OCI-LY1 (cell line): ENCODE measurements at regions not wholly inside any gene's neighbourhood (a gene's known extent, or its start where the extent isn't known, plus 50 kb on each side); places are given as distances from the start of the nearest gene placed in this dataset.
"Not testable (repeated sequence)": the region's sequence is repeated elsewhere in the genome, so short reads cannot be mapped to it uniquely, and the experiment has no call there.

Source experiments
- H2AFZ ChIP-seq: fragments of 200-600 bp; sonication (generic), shearing (Covaris generic); 2 replicates; pipeline ENCODE4 v1.6.0; 2014; ENCODE audit warnings: antibody characterized with exemption, mild to moderate bottlenecking, low read length
- H3F3A ChIP-seq: fragments of 200-600 bp; sonication (generic), shearing (Covaris generic); 2 replicates; pipeline ENCODE4 v1.6.0; 2014; ENCODE audit warnings: mild to moderate bottlenecking, antibody characterized with exemption, low read length, moderate library complexity; ENCODE audit not compliant: insufficient read depth
- H3K27ac ChIP-seq: fragments of 200-600 bp; sonication (generic); 2 replicates; pipeline ENCODE4 v1.5.1; 2014; ENCODE audit warnings: low read length, mixed run types, mild to moderate bottlenecking, low read depth; ENCODE audit not compliant: poor library complexity, severe bottlenecking
- H3K27me3 ChIP-seq: fragments of 200-600 bp; sonication (generic); 2 replicates; pipeline ENCODE4 v1.6.0; 2014; ENCODE audit warnings: antibody characterized with exemption, mild to moderate bottlenecking, low read length, moderate library complexity; ENCODE audit not compliant: insufficient read depth
- H3K36me3 ChIP-seq: fragments of 200-600 bp; sonication (generic); 2 replicates; pipeline ENCODE4 v1.6.1; 2014; ENCODE audit warnings: mild to moderate bottlenecking, antibody characterized with exemption, low read length, moderate library complexity, mixed read lengths; ENCODE audit not compliant: insufficient read depth
- H3K4me1 ChIP-seq: fragments of 200-600 bp; sonication (generic); 2 replicates; pipeline ENCODE4 v1.5.1; 2014; ENCODE audit warnings: mild to moderate bottlenecking, low read length, moderate library complexity; ENCODE audit not compliant: insufficient read depth, severe bottlenecking
- H3K4me2 ChIP-seq: fragments of 200-600 bp; sonication (generic), shearing (Covaris generic); 2 replicates; pipeline ENCODE4 v1.6.1; 2014; ENCODE audit warnings: low read length
- H3K4me3 ChIP-seq: fragments of 200-600 bp; sonication (generic); 2 replicates; pipeline ENCODE4 v1.5.1; 2014; ENCODE audit warnings: low read length, low read depth, mild to moderate bottlenecking, mixed read lengths; ENCODE audit not compliant: poor library complexity, severe bottlenecking
- H3K79me2 ChIP-seq: fragments of 200-600 bp; shearing (Covaris generic); 2 replicates; pipeline ENCODE4 v1.6.1; 2016; ENCODE audit warnings: mixed run types, low read length, mixed read lengths; ENCODE audit not compliant: insufficient read depth
- H3K9ac ChIP-seq: fragments of 200-600 bp; sonication (generic), shearing (Covaris generic); 2 replicates; pipeline ENCODE4 v1.6.1; 2014; ENCODE audit warnings: mild to moderate bottlenecking, low read length, mixed read lengths
- H3K9me2 ChIP-seq: fragments of 200-600 bp; sonication (generic), shearing (Covaris generic); 2 replicates; pipeline ENCODE4 v1.6.1; 2014; ENCODE audit warnings: low read depth, mild to moderate bottlenecking, low read length, mixed read lengths
- H3K9me3 ChIP-seq: fragments of 200-600 bp; shearing (Covaris generic); 2 replicates; pipeline ENCODE4 v1.6.1; 2014; ENCODE audit warnings: low read length, mixed read lengths
- H4K20me1 ChIP-seq: fragments of 200-600 bp; sonication (generic), shearing (Covaris generic); 2 replicates; pipeline ENCODE4 v1.6.0; 2016; ENCODE audit warnings: mild to moderate bottlenecking, low read length; ENCODE audit not compliant: insufficient read depth
- CTCF ChIP-seq: fragments of 200-600 bp; sonication (generic), shearing (Covaris generic); IDR thresholded peaks from 2 replicates; pipeline ENCODE4 v1.5.1; 2017; ENCODE audit warnings: mild to moderate bottlenecking, antibody characterized with exemption, low read length, moderate library complexity, mixed read lengths
- EZH2 ChIP-seq: fragments of 200-600 bp; sonication (generic), shearing (Covaris generic); IDR thresholded peaks from 2 replicates; pipeline ENCODE4 v1.8.0; 2017; ENCODE audit warnings: borderline replicate concordance, mixed run types, mild to moderate bottlenecking, antibody characterized with exemption, low read length, moderate library complexity, mixed read lengths

DNA sequence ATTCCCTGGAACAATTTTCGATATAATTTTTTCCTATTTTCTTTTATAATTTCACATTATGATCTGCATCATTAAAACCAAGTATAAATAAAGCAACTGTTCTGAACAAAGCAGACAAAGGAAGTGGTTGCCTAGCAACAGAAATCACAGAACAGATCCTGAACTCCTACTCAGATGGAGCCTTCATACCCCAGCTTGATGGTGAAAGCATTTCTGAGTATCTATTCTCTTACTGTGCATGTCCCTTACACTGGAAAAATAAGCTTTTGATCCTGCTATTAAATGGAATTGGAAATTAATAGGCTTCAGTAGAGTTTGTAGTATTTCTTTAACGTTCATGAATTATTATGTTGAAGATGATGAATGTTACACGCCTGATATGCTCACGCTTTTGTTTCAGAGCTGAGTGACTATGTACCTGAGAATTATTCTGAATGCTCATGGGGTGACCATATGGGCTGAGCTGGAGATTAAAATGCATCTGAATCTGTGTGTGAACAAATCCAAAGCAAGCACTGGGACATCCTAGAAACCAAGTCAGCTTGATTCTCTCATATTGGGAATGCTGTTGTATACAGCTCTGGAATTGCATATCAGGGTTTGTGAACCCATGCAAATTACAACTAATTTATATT, 254.0 kb downstream of the KCNJ3 start:
- Histone ChIP-seq H3F3A (peaks cover 5% of the 10 kb centered on the region; the same call in 1 of the 2 replicates), H3K4me1 (peaks cover 22% of the 10 kb centered on the region)

DNA sequence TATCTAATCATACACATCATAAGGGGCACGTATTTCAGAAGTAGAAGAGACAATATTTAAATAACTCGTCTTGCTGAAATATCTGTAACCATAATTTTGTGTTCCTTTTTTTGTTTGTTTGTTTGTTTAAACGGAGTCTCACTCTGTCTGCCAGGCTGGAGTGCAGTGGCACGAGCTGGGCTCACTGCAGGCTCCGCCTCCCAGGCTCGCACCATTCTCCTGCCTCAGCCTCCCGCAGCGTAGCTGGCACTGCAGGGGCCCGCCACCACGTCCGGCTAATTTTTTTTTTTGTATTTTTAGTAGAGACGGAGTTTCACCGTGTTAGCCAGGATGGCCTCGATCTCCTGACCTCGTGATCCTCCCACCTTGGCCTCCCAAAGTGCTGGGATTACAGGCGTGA, 248.9 kb downstream of the KCNJ3 start:
- not testable (repeated sequence) for H3K4me3 ChIP-seq, H3K79me2 ChIP-seq, H3K4me2 ChIP-seq, H3K9ac ChIP-seq, H3K27ac ChIP-seq, H3K9me2 ChIP-seq, H4K20me1 ChIP-seq, H3K36me3 ChIP-seq, H3K9me3 ChIP-seq, H3F3A ChIP-seq, H2AFZ ChIP-seq, H3K27me3 ChIP-seq
- peaks cover 18% of the 10 kb centered on the region for H3K4me1 ChIP-seq

More for the DNA sequence above, 254.0 kb downstream of the KCNJ3 start:
- no peak for TF ChIP-seq EZH2
- TF ChIP-seq CTCF: no peak
- Histone ChIP-seq H4K20me1 (no peaks in the 10 kb centered on the region), H3K36me3 (no peaks in the 10 kb centered on the region), H2AFZ (no peak overlapping the region), H3K4me3 (no peak overlapping the region), H3K4me2 (no peak overlapping the region), H3K9ac (no peak overlapping the region), H3K27me3 (no peaks in the 10 kb centered on the region), H3K9me3 (no peaks in the 10 kb centered on the region), H3K27ac (no peak overlapping the region), H3K79me2 (no peaks in the 10 kb centered on the region), H3K9me2 (no peaks in the 10 kb centered on the region)

- H2AFZ ChIP-seq: no peak overlapping the region
- no peak overlapping the region for H3K4me2 ChIP-seq
- no peaks in the 10 kb centered on the region for H3K79me2 ChIP-seq
- H3K36me3 ChIP-seq: no peaks in the 10 kb centered on the region
- H3K27me3 ChIP-seq: no peaks in the 10 kb centered on the region
- TF ChIP-seq EZH2 (no peak), CTCF (no peak)
- H3K9me2 ChIP-seq: no peaks in the 10 kb centered on the region
- H4K20me1 ChIP-seq: no peaks in the 10 kb centered on the region
- H3F3A ChIP-seq: no peaks in the 10 kb centered on the region
- H3K27ac ChIP-seq: no peak overlapping the region
- no peaks in the 10 kb centered on the region for H3K9me3 ChIP-seq
- H3K9ac ChIP-seq: no peak overlapping the region
- H3K4me1 ChIP-seq: peaks cover 4% of the 10 kb centered on the region
- no peak overlapping the region for H3K4me3 ChIP-seq
These were observed 247.5 kb downstream of the KCNJ3 start for GRCh38 chr2:154945984-154946383.

GRCh38 chr2:154941379-154941778, 242.9 kb downstream of the KCNJ3 start:
- Histone ChIP-seq H3K27me3 (no peaks in the 10 kb centered on the region), H3K9me2 (no peaks in the 10 kb centered on the region), H3K27ac (no peak overlapping the region), H3F3A (no peaks in the 10 kb centered on the region), H3K4me3 (no peak overlapping the region), H3K79me2 (no peaks in the 10 kb centered on the region), H3K4me2 (no peak overlapping the region), H3K9ac (no peak overlapping the region), H3K36me3 (no peaks in the 10 kb centered on the region), H4K20me1 (no peaks in the 10 kb centered on the region), H3K4me1 (no peaks in the 10 kb centered on the region), H3K9me3 (0 out of 2 replicates have a peak, but pooled peaks cover under 1% of the 10 kb centered on the region), H2AFZ (no peak overlapping the region)
- no peak for TF ChIP-seq EZH2
